Adrenal gland (tissue), 5 donors: ENCODE measurements at regions not wholly inside any gene's neighbourhood (a gene's known extent, or its start where the extent isn't known, plus 50 kb on each side); places are given as distances from the start of the nearest gene placed in this dataset.

Source experiments
- POLR2A ChIP-seq, 2 donors: fragments of 450-650 bp; IDR thresholded peaks; one replicate each; pipeline ENCODE4 v1.6.1; 2017; ENCODE audit warnings: antibody characterized with exemption in 2 of 2, mild to moderate bottlenecking in 2 of 2, moderate library complexity in 1 of 2
- TF ChIP-seq, protein P1 (sequence below), 6 experiments: fragments of 450-650 bp in 4 of 6; fragments of 200-600 bp in 2 of 6; sonication (generic) in 1 of 6; IDR thresholded peaks; 1 replicate in 5 of 6; 2 replicates in 1 of 6; pipeline versions ENCODE4 v1.5.1 to v1.8.0; 2016 to 2021; ENCODE audit warnings: antibody characterized with exemption in 6 of 6, mild to moderate bottlenecking in 2 of 6, moderate library complexity in 1 of 6
- donor health status: DM: no; HTN: no; CAD: no.

- TF ChIP-seq, protein P1, sequence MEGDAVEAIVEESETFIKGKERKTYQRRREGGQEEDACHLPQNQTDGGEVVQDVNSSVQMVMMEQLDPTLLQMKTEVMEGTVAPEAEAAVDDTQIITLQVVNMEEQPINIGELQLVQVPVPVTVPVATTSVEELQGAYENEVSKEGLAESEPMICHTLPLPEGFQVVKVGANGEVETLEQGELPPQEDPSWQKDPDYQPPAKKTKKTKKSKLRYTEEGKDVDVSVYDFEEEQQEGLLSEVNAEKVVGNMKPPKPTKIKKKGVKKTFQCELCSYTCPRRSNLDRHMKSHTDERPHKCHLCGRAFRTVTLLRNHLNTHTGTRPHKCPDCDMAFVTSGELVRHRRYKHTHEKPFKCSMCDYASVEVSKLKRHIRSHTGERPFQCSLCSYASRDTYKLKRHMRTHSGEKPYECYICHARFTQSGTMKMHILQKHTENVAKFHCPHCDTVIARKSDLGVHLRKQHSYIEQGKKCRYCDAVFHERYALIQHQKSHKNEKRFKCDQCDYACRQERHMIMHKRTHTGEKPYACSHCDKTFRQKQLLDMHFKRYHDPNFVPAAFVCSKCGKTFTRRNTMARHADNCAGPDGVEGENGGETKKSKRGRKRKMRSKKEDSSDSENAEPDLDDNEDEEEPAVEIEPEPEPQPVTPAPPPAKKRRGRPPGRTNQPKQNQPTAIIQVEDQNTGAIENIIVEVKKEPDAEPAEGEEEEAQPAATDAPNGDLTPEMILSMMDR (IDR thresholded peaks at IDR 0.05): no peak
- TF ChIP-seq POLR2A (IDR thresholded peaks at IDR 0.05): no peak
Measured at GRCh38 chr5:35430381-35431162, 187.1 kb upstream of the SPEF2 start.
